ENCODE measurements at regions not wholly inside any gene's neighbourhood (a gene's known extent, or its start where the extent isn't known, plus 50 kb on each side); places are given as distances from the start of the nearest gene placed in this dataset.

GRCh38 chr5:84718377-84718776 lies 333.7 kb upstream of the EDIL3 start:
- no peak for TF ChIP-seq CTCF (IDR thresholded peaks at IDR 0.05; ENCODE audit: poor library complexity)
- TF ChIP-seq EZH2 (IDR thresholded peaks at IDR 0.05; ENCODE audit: borderline replicate concordance) = no peak
- TF ChIP-seq EZH2phosphoT487 (IDR thresholded peaks at IDR 0.05; ENCODE audit: low read depth, severe bottlenecking, unreplicated experiment) = no peak

Data from hepatocyte (in vitro differentiated cells).